ENCODE measurements at regions not wholly inside any gene's neighbourhood (a gene's known extent, or its start where the extent isn't known, plus 50 kb on each side); places are given as distances from the start of the nearest gene placed in this dataset.

DNA sequence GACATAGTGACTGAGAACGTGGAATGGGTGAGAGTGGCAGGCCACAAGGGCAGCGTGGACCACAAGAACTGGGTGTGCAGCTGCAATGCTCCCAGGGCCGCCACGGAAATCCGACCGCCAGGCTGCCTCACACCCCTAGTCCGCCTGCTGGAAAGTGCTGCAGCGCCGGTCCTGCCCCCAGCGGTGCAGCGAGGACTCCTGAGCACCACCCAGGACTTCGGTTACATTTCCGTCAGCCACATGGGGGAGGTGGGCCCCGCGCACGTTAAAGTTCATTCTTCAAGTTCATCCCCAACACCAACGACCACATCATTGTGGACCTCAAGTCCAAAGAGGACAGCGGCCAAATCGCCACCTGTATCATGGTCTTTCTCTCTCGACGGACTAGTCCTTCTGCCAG, 126.1 kb upstream of the CARMIL1 start:
- Histone ChIP-seq H3K9me3 (peaks cover 6 to 12% of the 10 kb centered on the region in 2 donors), H3K27me3 (no peaks in the 10 kb centered on the region), H3K4me1 (no peaks in the 10 kb centered on the region), H3K36me3 (no peaks in the 10 kb centered on the region), H3K27ac (no peak overlapping the region), H3K4me3 (no peak overlapping the region)
- DNase-seq (ENCODE audit: low spot score in 2 of 2), result no peak
- intact Hi-C loops (cut with DNase I; ENCODE audit: low total_unique reads), result no loop called here
- TF ChIP-seq POLR2AphosphoS5 (IDR thresholded peaks at IDR 0.05), result no peak
- TF ChIP-seq, protein P1, sequence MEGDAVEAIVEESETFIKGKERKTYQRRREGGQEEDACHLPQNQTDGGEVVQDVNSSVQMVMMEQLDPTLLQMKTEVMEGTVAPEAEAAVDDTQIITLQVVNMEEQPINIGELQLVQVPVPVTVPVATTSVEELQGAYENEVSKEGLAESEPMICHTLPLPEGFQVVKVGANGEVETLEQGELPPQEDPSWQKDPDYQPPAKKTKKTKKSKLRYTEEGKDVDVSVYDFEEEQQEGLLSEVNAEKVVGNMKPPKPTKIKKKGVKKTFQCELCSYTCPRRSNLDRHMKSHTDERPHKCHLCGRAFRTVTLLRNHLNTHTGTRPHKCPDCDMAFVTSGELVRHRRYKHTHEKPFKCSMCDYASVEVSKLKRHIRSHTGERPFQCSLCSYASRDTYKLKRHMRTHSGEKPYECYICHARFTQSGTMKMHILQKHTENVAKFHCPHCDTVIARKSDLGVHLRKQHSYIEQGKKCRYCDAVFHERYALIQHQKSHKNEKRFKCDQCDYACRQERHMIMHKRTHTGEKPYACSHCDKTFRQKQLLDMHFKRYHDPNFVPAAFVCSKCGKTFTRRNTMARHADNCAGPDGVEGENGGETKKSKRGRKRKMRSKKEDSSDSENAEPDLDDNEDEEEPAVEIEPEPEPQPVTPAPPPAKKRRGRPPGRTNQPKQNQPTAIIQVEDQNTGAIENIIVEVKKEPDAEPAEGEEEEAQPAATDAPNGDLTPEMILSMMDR (IDR thresholded peaks at IDR 0.05), result no peak

DNA sequence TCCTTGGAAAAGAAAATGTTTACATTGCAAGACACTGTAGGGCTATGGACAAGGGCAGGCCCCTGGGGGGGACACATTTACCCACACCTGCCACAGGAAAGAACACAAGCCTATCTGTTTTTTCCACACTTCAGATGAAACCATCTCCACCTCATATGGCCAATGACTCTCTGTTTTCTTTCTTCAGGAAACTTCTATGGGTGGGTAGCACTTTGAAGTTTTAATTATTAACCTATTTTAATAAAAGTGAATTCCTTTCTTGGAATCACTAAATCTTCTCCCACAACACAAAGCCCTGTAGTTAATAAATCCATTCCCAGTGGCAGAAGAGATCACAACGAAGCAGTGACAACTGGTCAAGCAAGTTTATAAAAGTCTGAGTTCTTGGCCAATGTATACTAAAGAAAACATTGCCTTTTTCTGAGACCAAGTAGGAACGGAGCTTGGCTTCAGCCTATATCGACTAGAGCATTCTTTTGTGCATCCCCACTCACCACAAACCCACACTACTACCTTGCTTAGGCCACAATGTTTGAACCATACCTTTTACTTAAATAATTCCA, 125.1 kb upstream of the CARMIL1 start:
- DNase-seq (ENCODE audit: low spot score in 2 of 2), result no peak
- Histone ChIP-seq H3K4me1 (no peaks in the 10 kb centered on the region), H3K27me3 (no peaks in the 10 kb centered on the region), H3K9me3 (peaks cover 14 to 21% of the 10 kb centered on the region in 2 donors), H3K36me3 (no peaks in the 10 kb centered on the region), H3K27ac (peak overlapping the region; percentile 56 to 63), H3K4me3 (no peak overlapping the region)
- TF ChIP-seq, protein P1 (IDR thresholded peaks at IDR 0.05), result no peak
- TF ChIP-seq POLR2AphosphoS5 (IDR thresholded peaks at IDR 0.05), result no peak
- no peak for TF ChIP-seq POLR2A (IDR thresholded peaks at IDR 0.05)
- intact Hi-C loops (cut with DNase I; ENCODE audit: low total_unique reads), result no loop called here

DNA sequence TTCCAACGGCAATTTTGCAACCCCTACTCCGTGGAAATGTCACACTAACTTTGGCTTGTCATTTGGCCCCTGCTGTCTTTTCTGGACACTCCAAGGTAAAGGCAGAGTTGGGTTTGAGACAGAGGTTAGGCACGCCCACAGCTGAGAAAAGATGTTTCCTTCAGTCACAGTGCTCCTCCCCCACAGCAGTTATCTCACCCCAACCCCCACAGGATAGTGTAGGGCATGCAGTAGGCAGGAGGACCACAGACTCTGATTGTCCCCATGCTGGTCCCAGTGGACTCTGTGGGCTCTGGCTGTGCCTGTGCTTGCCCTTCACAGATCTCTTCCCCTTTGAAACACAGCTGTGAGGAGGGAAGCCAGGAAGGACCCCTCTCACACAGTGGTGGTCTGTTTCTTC, 124.0 kb upstream of the CARMIL1 start:
- Histone ChIP-seq H3K9me3 (peaks cover 14 to 21% of the 10 kb centered on the region in 2 donors), H3K4me1 (no peaks in the 10 kb centered on the region), H3K27ac (peak overlapping the region in 1 of 2 donors; percentile 20), H3K36me3 (no peaks in the 10 kb centered on the region), H3K4me3 (no peak overlapping the region), H3K27me3 (no peaks in the 10 kb centered on the region)
- DNase-seq (ENCODE audit: low spot score in 2 of 2), result no peak
- intact Hi-C loops (cut with DNase I; ENCODE audit: low total_unique reads), result no loop called here
- no peak for TF ChIP-seq POLR2AphosphoS5 (IDR thresholded peaks at IDR 0.05)
- TF ChIP-seq, protein P1 (IDR thresholded peaks at IDR 0.05), result no peak
- no peak for TF ChIP-seq POLR2A (IDR thresholded peaks at IDR 0.05)

DNA sequence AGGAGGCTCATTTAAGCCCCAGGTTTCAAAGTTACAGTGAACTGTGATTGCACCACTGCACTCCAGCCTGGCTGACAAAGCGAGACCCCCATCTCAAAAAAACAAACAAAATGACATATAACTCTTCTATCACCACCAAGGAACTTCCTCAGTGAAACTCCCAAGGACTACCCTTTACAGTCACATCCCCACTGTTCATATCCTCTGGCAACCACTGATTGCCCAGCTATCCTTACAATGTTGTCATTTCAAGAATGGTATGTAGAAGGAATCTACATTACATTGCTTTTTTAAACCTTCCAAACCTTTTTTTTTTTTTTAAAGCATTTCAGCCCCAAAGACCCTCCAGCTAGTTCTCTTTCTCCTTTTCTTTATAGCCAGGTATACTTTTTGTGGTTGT, 123.1 kb upstream of the CARMIL1 start:
- no peaks in the 10 kb centered on the region for H3K4me1 ChIP-seq
- no peak for DNase-seq (ENCODE audit: low spot score in 2 of 2)
- H3K9me3 ChIP-seq, result peaks cover 14 to 21% of the 10 kb centered on the region in 2 donors
- H3K36me3 ChIP-seq, result no peaks in the 10 kb centered on the region
- no peak for TF ChIP-seq POLR2AphosphoS5 (IDR thresholded peaks at IDR 0.05)
- no peak for TF ChIP-seq POLR2A (IDR thresholded peaks at IDR 0.05)
- TF ChIP-seq, protein P1 (IDR thresholded peaks at IDR 0.05), result no peak
- no peak overlapping the region for H3K4me3 ChIP-seq
- H3K27ac ChIP-seq, result no peak overlapping the region
- intact Hi-C loops (cut with DNase I; ENCODE audit: low total_unique reads), result no loop called here
- no peaks in the 10 kb centered on the region for H3K27me3 ChIP-seq

DNA sequence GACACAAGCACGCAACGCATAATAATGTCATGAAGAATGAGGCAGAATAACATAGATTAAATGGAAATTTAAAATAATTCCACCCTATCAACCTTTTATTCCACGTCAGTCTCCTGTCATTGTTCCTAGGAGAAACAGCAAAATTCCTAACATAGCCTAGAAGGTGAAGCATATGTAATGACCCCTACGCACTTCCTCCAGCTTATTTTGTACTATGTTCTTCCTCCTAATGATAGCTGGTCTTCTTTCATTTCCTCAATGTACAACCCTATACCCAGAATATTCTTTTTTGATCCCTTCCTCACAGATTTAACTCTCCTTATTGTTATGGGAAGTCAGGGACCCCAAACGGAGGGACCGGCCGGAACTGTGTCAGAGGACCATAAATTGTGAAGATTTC, 122.0 kb upstream of the CARMIL1 start:
- TF ChIP-seq POLR2AphosphoS5 (IDR thresholded peaks at IDR 0.05) (no peak), POLR2A (IDR thresholded peaks at IDR 0.05) (no peak)
- TF ChIP-seq, protein P1 (IDR thresholded peaks at IDR 0.05), result no peak

More for the DNA sequence above, 122.0 kb upstream of the CARMIL1 start:
- Histone ChIP-seq H3K4me3 (no peak overlapping the region), H3K27ac (no peak overlapping the region), H3K27me3 (no peaks in the 10 kb centered on the region), H3K36me3 (no peaks in the 10 kb centered on the region), H3K9me3 (peaks cover 14 to 21% of the 10 kb centered on the region in 2 donors), H3K4me1 (no peaks in the 10 kb centered on the region)
- intact Hi-C loops (cut with DNase I; ENCODE audit: low total_unique reads), result no loop called here
- no peak for DNase-seq (ENCODE audit: low spot score in 2 of 2)
